B cell (primary cell): ENCODE measurements at regions not wholly inside any gene's neighbourhood (a gene's known extent, or its start where the extent isn't known, plus 50 kb on each side); places are given as distances from the start of the nearest gene placed in this dataset.

Experiments used
- ATAC-seq: fragments of 200-7000 bp; cut with Tn5 transposase; one replicate; pipeline ENCODE4 v1.10.0; 2021; ENCODE audit warnings: low read depth, mild to moderate bottlenecking, moderate number of reproducible peaks, moderate library complexity
- CTCF ChIA-PET: fragments of 350-600 bp; sonication (Branson Sonifier 250); formaldehyde crosslinking; loops from one replicate; lab custom pipeline; 2021; ENCODE audit warnings: antibody characterized with exemption, inconsistent platforms; lab: Charles Lee
- POLR2A ChIA-PET: fragments of 350-600 bp; sonication (Branson Sonifier 250); formaldehyde crosslinking; loops from one replicate; lab custom pipeline; 2021; ENCODE audit warnings: antibody characterized with exemption; lab: Charles Lee
- DNase-seq: peaks from one replicate; pipeline ENCODE4 v3.0.0; 2013
- H2AFZ ChIP-seq: 2 replicates; pipeline ENCODE4 v1.6.1; 2012; ENCODE audit warnings: mild to moderate bottlenecking, low read depth, low read length; ENCODE audit not compliant: insufficient read depth, poor library complexity, severe bottlenecking
- H3K27ac ChIP-seq, 2 donors: 1 replicate in 1 of 2; 2 replicates in 1 of 2; pipeline ENCODE4 v1.5.1; 2012 to 2013; ENCODE audit warnings: low read length in 2 of 2, mild to moderate bottlenecking in 2 of 2, moderate library complexity in 1 of 2
- H3K27me3 ChIP-seq, 4 experiments: fragments of 200-600 bp in 1 of 4; sonication (generic) in 1 of 4; replicated peaks in 1 of 4; 1 replicate in 2 of 4; 2 replicates in 2 of 4; pipeline versions ENCODE4 v1.6.1 to v1.7.0; 2013 to 2016; ENCODE audit warnings: low read length in 3 of 4, mild to moderate bottlenecking in 2 of 4, mixed read lengths in 1 of 4, moderate library complexity in 1 of 4; ENCODE audit not compliant: insufficient read depth in 4 of 4, control insufficient read depth in 3 of 4; ENCODE audit errors: control extremely low read depth in 1 of 4
- H3K36me3 ChIP-seq, 2 experiments: replicated peaks in 1 of 2; 1 replicate in 1 of 2; 2 replicates in 1 of 2; pipeline versions ENCODE4 v1.6.1 to v1.7.1; 2013; ENCODE audit warnings: low read length in 1 of 2; ENCODE audit not compliant: insufficient read depth in 2 of 2, control insufficient read depth in 1 of 2; ENCODE audit errors: control extremely low read depth in 1 of 2, extremely low read depth in 1 of 2
- H3K4me1 ChIP-seq, 2 donors: fragments of 200-600 bp in 1 of 2; sonication (generic) in 1 of 2; 1 replicate in 1 of 2; 2 replicates in 1 of 2; pipeline versions ENCODE4 v1.5.1 to v1.6.1; 2013 to 2017; ENCODE audit warnings: low read length in 2 of 2; ENCODE audit not compliant: control insufficient read depth in 2 of 2, insufficient read depth in 2 of 2
- H3K4me2 ChIP-seq: replicated peaks from 2 replicates; pipeline ENCODE3; 2012; ENCODE audit warnings: mild to moderate bottlenecking, low read depth, low read length; ENCODE audit not compliant: poor library complexity, severe bottlenecking
- H3K4me3 ChIP-seq, 5 experiments: fragments of 200-600 bp in 1 of 5; sonication (generic) in 1 of 5; 1 replicate in 3 of 5; 2 replicates in 2 of 5; pipeline versions ENCODE4 v1.5.1 to v1.7.0; 2011 to 2016; ENCODE audit warnings: low read length in 4 of 5, mild to moderate bottlenecking in 4 of 5, low read depth in 2 of 5, control low read depth in 1 of 5, moderate library complexity in 1 of 5; ENCODE audit not compliant: insufficient read depth in 1 of 5; ENCODE audit errors: control extremely low read depth in 1 of 5, extremely low read depth in 1 of 5
- H3K79me2 ChIP-seq: fragments of 200-600 bp; sonication (generic); one replicate; pipeline ENCODE4 v1.6.0; 2016; ENCODE audit warnings: low read length; ENCODE audit not compliant: control insufficient read depth, insufficient read depth
- H3K9ac ChIP-seq: fragments of 200-600 bp; sonication (generic); 2 replicates; pipeline ENCODE4 v1.6.1; 2017; ENCODE audit warnings: mild to moderate bottlenecking, low read length, moderate library complexity
- H3K9me3 ChIP-seq, 3 donors: one replicate each; pipeline versions ENCODE4 v1.6.1 to v1.7.1; 2013; ENCODE audit warnings: low read length in 2 of 3; ENCODE audit not compliant: control insufficient read depth in 2 of 3, insufficient read depth in 1 of 3; ENCODE audit errors: control extremely low read depth in 1 of 3
- H4K20me1 ChIP-seq: 2 replicates; pipeline ENCODE4 v1.6.0; 2012; ENCODE audit warnings: mild to moderate bottlenecking, low read length; ENCODE audit not compliant: insufficient read depth, control insufficient read depth, poor library complexity, severe bottlenecking
- H3K27ac Mint-ChIP-seq: one replicate; pipeline ENCODE4 v1.8.0; 2021; ENCODE audit warnings: mixed read lengths
- H3K27me3 Mint-ChIP-seq: one replicate; pipeline ENCODE4 v1.8.0; 2021; ENCODE audit warnings: mixed read lengths
- H3K4me1 Mint-ChIP-seq: one replicate; pipeline ENCODE4 v1.8.0; 2021; ENCODE audit warnings: mixed read lengths
- H3K4me3 Mint-ChIP-seq: one replicate; pipeline ENCODE4 v1.8.0; 2021; ENCODE audit warnings: mixed read lengths
- H3K9me3 Mint-ChIP-seq: one replicate; pipeline ENCODE4 v1.8.0; 2022; ENCODE audit warnings: mixed read lengths; ENCODE audit not compliant: insufficient read depth
- EZH2 ChIP-seq: IDR thresholded peaks from 2 replicates; pipeline ENCODE4 v1.6.1; 2012; ENCODE audit warnings: borderline replicate concordance, low read depth, mild to moderate bottlenecking, moderate library complexity, low read length; ENCODE audit not compliant: insufficient read depth, poor library complexity, severe bottlenecking
- WGBS: methylation state at CpG from one replicate; pipeline ENCODE4 v1.1.5; 2013; ENCODE audit warnings: missing lambda C conversion rate; ENCODE audit not compliant: insufficient coverage; 5-methylcytosine and 5-hydroxymethylcytosine counted together
- intact Hi-C: fragments of 100-400 bp; cut with micrococcal nuclease; formaldehyde crosslinking; loops from one replicate; pipeline ENCODE4 v1.10.0; 2022
- TF ChIP-seq, protein P1 (sequence below): fragments of 200-600 bp; IDR thresholded peaks from one replicate; pipeline ENCODE4 v1.8.0; 2022; ENCODE audit warnings: antibody characterized with exemption, mild to moderate bottlenecking

DNA sequence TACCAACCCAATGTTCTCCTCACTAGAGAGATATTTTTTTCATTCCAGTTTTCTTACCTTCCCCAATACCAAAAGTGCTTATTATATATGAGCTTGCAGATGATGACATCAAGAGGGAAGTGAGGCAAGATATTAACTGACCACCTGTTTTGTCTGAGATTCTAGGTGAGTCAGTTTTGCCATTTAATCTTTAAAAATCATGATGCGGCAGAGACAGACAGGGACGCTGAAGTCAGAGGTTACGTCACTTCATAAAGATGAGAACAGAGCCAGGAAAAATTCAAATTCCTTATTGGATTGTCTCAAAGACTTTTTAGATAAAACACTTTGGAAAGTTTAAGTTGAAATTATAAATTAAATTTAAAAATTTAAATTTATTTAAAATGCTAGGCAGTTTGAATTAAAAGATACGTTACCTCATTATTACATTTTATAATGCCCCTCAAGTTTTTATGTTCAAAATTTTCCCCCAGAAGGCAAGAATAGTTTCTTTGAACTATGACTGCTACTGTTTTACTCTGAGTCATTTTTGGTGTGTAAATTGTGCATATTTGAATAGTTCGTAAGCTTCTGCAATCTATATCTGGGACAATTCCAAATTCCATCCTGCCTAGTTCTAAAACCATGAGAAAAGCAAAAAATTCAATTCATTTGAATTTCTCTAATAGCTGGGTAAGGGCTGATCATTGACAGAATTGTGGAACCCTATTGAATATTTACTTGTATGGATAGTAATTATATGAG, 839.6 kb upstream of the GOT2 start:
- no peak overlapping the region for H3K27ac Mint-ChIP-seq
- H3K79me2 ChIP-seq = no peaks in the 10 kb centered on the region
- no peak for TF ChIP-seq EZH2
- TF ChIP-seq, protein P1, sequence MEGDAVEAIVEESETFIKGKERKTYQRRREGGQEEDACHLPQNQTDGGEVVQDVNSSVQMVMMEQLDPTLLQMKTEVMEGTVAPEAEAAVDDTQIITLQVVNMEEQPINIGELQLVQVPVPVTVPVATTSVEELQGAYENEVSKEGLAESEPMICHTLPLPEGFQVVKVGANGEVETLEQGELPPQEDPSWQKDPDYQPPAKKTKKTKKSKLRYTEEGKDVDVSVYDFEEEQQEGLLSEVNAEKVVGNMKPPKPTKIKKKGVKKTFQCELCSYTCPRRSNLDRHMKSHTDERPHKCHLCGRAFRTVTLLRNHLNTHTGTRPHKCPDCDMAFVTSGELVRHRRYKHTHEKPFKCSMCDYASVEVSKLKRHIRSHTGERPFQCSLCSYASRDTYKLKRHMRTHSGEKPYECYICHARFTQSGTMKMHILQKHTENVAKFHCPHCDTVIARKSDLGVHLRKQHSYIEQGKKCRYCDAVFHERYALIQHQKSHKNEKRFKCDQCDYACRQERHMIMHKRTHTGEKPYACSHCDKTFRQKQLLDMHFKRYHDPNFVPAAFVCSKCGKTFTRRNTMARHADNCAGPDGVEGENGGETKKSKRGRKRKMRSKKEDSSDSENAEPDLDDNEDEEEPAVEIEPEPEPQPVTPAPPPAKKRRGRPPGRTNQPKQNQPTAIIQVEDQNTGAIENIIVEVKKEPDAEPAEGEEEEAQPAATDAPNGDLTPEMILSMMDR = no peak
- H3K4me3 Mint-ChIP-seq = no peak overlapping the region
- no peak overlapping the region for H3K9ac ChIP-seq
- no peaks in the 10 kb centered on the region for H3K4me1 Mint-ChIP-seq
- ChIA-PET POLR2A (no interaction called here), CTCF (no interaction called here)
- ATAC-seq (no peak), DNase-seq (no peak)
- no peaks in the 10 kb centered on the region for H3K27me3 ChIP-seq
- no peak overlapping the region for H3K27ac ChIP-seq
- H2AFZ ChIP-seq = no peak overlapping the region
- H3K9me3 Mint-ChIP-seq = peaks cover 3% of the 10 kb centered on the region
- H3K9me3 ChIP-seq = peaks cover 0 to 4% (median 1%) of the 10 kb centered on the region in 3 donors
- no peaks in the 10 kb centered on the region for H3K27me3 Mint-ChIP-seq
- no peaks in the 10 kb centered on the region for H3K36me3 ChIP-seq
- H3K4me3 ChIP-seq = no peak overlapping the region
- H3K4me2 ChIP-seq = no peak overlapping the region
- no peaks in the 10 kb centered on the region for H3K4me1 ChIP-seq
- no CpG with 5 or more reads among the region's 5 CpGs for WGBS
- no peaks in the 10 kb centered on the region for H4K20me1 ChIP-seq
- intact Hi-C loops = no loop called here

- Histone ChIP-seq H3K4me2 (no peak overlapping the region), H3K9me3 (peaks cover 0 to 4% (median 0%) of the 10 kb centered on the region in 3 donors), H3K79me2 (no peaks in the 10 kb centered on the region), H3K27ac (no peak overlapping the region), H2AFZ (no peak overlapping the region), H3K36me3 (no peaks in the 10 kb centered on the region), H3K9ac (no peak overlapping the region), H3K4me3 (no peak overlapping the region), H3K27me3 (no peaks in the 10 kb centered on the region), H4K20me1 (no peaks in the 10 kb centered on the region), H3K4me1 (no peaks in the 10 kb centered on the region)
- Mint-ChIP-seq H3K27me3 (no peaks in the 10 kb centered on the region), H3K4me3 (no peak overlapping the region), H3K9me3 (peaks cover 3% of the 10 kb centered on the region), H3K27ac (no peak overlapping the region), H3K4me1 (no peaks in the 10 kb centered on the region)
- ATAC-seq (no peak), DNase-seq (no peak)
- intact Hi-C loops = no loop called here
- TF ChIP-seq, protein P1 = no peak
- no peak for TF ChIP-seq EZH2
- WGBS = 89% methylated on average over 4 of the region's 5 CpGs
- CTCF ChIA-PET = interaction anchor here (0.9 kb wide), 1 partner anchor 10 kb away, joined by 4 read pairs; no protein-coding TSS in a partner anchor
- POLR2A ChIA-PET = no interaction called here
Measured at GRCh38 chr16:59567496-59567895, 833.4 kb upstream of the GOT2 start.
